ENCODE measurements at regions not wholly inside any gene's neighbourhood (a gene's known extent, or its start where the extent isn't known, plus 50 kb on each side); places are given as distances from the start of the nearest gene placed in this dataset.
A peak's percentile ranks its signal among the peaks of the same experiment; 100 is the strongest.
"Not testable (repeated sequence)": the region's sequence is repeated elsewhere in the genome, so short reads cannot be mapped to it uniquely, and the experiment has no call there.

DNA sequence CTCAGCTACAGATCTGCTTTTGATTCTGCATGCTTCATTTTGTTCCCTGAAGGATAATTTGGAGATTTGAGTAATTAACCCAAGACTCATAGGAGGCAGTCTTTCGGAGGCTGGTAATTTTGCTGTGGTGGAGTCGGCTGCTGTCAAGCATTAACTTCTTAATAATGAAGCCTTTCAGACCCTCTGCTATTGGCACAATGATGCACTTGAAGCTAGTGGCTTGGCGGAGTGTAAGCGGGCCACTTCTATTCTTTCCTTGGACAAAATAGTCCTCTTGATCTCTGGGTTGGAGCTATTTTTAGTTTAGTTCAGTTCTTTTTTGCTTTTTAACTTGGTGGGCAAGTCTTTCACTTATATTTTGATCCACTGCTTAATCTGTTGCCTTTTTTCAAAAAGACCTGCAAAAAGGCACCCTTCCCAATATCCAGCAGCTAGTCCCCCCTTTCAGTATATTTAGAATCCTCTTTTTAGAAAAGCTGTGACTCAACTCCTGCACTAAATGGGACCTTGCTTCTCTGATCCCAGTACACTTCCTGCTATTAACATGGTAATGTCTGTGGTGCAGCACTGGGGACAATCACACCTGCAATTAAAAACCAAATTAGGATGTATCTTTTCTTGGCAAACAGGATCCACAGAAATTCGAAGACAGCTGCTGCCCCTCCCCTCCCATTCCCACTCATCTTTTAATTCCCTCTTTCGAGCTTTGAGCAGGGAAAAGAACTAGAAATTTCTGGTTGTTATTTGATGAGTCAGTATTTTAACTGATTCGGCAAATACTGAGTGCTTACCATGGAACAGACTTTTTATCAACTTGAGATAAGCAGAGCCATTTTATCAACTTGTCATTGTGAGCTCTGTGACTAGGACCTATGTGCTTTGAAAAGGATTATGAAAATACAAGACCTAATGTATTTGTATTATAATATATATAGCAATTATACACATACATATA is 169.4 kb upstream of the ANKRD55 start:
- no peaks in the 10 kb centered on the region for H3K36me3 ChIP-seq
- no peaks in the 10 kb centered on the region for H3K4me1 ChIP-seq
- WGBS, 2 donors: 56 to 74% methylated on average over 7 of the region's 7 CpGs
- ATAC-seq (ENCODE audit: low FRiP score in 2 of 2): no peak
- no peaks in the 10 kb centered on the region for H3K27me3 ChIP-seq
- H3K4me3 ChIP-seq: no peak overlapping the region
- H3K9me3 ChIP-seq: no peaks in the 10 kb centered on the region
- no peak overlapping the region for H3K27ac ChIP-seq
- no peak for DNase-seq
- TF ChIP-seq, protein P1, sequence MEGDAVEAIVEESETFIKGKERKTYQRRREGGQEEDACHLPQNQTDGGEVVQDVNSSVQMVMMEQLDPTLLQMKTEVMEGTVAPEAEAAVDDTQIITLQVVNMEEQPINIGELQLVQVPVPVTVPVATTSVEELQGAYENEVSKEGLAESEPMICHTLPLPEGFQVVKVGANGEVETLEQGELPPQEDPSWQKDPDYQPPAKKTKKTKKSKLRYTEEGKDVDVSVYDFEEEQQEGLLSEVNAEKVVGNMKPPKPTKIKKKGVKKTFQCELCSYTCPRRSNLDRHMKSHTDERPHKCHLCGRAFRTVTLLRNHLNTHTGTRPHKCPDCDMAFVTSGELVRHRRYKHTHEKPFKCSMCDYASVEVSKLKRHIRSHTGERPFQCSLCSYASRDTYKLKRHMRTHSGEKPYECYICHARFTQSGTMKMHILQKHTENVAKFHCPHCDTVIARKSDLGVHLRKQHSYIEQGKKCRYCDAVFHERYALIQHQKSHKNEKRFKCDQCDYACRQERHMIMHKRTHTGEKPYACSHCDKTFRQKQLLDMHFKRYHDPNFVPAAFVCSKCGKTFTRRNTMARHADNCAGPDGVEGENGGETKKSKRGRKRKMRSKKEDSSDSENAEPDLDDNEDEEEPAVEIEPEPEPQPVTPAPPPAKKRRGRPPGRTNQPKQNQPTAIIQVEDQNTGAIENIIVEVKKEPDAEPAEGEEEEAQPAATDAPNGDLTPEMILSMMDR (IDR thresholded peaks at IDR 0.05): no peak
- TF ChIP-seq POLR2AphosphoS5 (IDR thresholded peaks at IDR 0.05) (no peak), POLR2A (IDR thresholded peaks at IDR 0.05) (no peak), EP300 (IDR thresholded peaks at IDR 0.05) (no peak)

DNA sequence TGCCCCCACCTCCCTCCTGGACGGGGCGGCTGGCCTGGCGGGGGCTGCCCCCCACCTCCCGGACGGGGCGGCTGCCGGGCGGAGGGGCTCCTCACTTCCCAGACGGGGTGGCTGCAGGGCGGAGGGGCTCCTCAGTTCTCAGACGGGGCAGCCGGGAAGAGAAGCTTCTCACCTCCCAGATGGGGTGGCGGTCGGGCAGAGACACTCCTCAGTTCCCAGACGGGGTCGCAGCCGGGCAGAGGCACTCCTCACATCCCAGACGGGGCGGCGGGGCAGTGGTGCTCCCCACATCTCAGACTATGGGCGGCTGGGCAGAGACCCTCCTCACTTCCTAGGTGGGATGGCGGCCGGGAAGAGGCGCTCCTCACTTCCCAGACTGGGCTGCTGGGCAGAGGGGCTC is 164.7 kb upstream of the ANKRD55 start:
- not testable (repeated sequence) for H3K36me3 ChIP-seq; H3K27ac ChIP-seq; H3K27me3 ChIP-seq; H3K4me1 ChIP-seq; H3K4me3 ChIP-seq; ATAC-seq (ENCODE audit: low FRiP score in 2 of 2)
- peaks cover 5 to 18% (median 10%) of the 10 kb centered on the region in 4 donors for H3K9me3 ChIP-seq
- WGBS, 2 donors: 97 to 98% methylated on average over 6 to 24 of the region's 24 CpGs
- DNase-seq: peak in 1 of 2 donors; percentile 65

DNA sequence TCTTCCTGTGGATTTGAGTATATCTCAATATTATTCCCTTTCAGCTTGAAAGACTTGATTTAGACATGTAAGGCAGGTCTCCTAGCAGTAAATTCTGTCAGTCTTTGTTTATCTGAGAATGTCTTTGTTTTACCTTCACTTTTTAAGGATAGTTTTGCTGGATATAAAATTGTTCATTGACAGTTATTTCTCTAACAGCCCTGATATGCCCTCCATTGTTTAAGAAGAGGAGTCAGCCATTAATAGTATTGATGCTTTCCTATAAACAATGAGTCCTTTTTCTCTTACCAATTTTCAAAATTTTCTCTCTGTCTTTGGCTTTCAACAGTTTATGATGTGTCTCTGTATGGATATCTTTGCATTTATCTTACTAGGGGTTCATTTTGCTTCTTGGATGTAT is 163.5 kb upstream of the ANKRD55 start:
- DNase-seq: no peak
- ATAC-seq (ENCODE audit: low FRiP score in 2 of 2): no peak
- Histone ChIP-seq H3K4me1 (no peaks in the 10 kb centered on the region), H3K27me3 (no peaks in the 10 kb centered on the region), H3K27ac (no peak overlapping the region), H3K9me3 (peaks cover 5 to 18% (median 10%) of the 10 kb centered on the region in 4 donors), H3K36me3 (no peaks in the 10 kb centered on the region), H3K4me3 (no peak overlapping the region)
- TF ChIP-seq, protein P1 (IDR thresholded peaks at IDR 0.05): no peak
- no peak for TF ChIP-seq EP300 (IDR thresholded peaks at IDR 0.05)

DNA sequence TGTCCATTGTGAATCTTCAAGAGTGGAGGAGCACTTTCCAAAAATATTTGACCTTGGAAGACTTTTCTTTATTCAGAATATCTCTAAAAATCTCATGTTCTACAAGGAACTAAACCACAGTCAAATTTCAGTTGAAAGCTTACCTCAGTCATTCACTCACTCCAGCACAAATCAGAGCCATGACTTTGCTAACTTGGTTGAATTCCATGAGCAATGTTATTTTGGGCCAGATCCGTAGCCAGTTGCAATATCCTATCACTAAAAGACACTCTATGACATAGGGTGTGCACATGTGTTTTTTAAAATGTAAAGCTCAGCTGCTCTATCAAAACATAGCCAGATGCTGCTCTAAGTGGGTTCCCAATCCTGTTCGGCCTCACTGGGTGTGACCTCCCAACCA is 156.1 kb upstream of the ANKRD55 start:
- no peaks in the 10 kb centered on the region for H3K4me1 ChIP-seq
- no peaks in the 10 kb centered on the region for H3K36me3 ChIP-seq
- WGBS, 2 donors: 80 to 93% methylated on average over 2 of the region's 2 CpGs
- H3K4me3 ChIP-seq: no peak overlapping the region
- no peak overlapping the region for H3K27ac ChIP-seq
- H3K27me3 ChIP-seq: no peaks in the 10 kb centered on the region
- DNase-seq (no peak), ATAC-seq (ENCODE audit: low FRiP score in 2 of 2) (no peak)
- no peaks in the 10 kb centered on the region for H3K9me3 ChIP-seq
- no peak for TF ChIP-seq POLR2AphosphoS5 (IDR thresholded peaks at IDR 0.05)
- TF ChIP-seq, protein P1 (IDR thresholded peaks at IDR 0.05): no peak
- no peak for TF ChIP-seq EP300 (IDR thresholded peaks at IDR 0.05)
- no peak for TF ChIP-seq POLR2A (IDR thresholded peaks at IDR 0.05)

DNA sequence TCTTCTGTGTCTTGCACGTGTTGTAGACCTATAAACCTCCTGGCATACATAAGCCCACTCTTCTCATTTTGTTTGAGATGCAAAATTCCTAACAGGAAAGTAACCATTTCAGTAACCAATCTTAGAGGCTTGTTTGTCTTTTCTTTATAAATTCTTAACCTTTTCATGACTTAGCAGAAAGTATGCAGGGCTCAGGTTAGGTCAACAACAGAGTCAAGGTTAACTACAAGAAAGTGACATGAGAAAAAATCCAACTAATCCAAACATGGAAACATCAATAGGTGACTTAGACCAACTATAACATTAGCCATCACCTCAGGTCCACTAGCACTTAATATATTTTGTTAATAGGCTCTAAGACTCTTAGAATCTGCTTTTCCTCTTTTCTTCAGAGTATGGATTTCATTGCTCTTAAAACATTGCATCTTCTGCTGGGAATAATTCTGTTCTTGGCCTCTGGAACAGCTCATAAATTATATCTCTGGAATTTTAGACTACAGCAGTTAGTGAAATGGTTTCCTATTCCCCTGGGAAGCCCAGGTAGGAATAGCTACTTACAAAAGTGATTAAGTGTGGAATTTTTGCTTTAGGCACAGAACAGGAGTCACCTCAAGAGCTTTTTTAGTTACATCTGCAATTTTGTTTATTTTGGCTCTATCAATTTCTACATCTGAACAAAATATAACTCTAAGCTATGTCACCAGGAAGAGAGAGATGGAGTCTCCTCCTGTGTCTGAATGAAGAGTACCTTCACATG is 155.3 kb upstream of the ANKRD55 start:
- WGBS, 2 donors: 79 to 93% methylated on average over 1 of the region's 1 CpG
- no peaks in the 10 kb centered on the region for H3K36me3 ChIP-seq
- H3K27me3 ChIP-seq: no peaks in the 10 kb centered on the region
- ATAC-seq (ENCODE audit: low FRiP score in 2 of 2) (no peak), DNase-seq (no peak)
- no peak overlapping the region for H3K4me3 ChIP-seq
- H3K27ac ChIP-seq: no peak overlapping the region
- no peaks in the 10 kb centered on the region for H3K4me1 ChIP-seq
- H3K9me3 ChIP-seq: no peaks in the 10 kb centered on the region
- no peak for TF ChIP-seq POLR2A (IDR thresholded peaks at IDR 0.05)
- no peak for TF ChIP-seq EP300 (IDR thresholded peaks at IDR 0.05)
- TF ChIP-seq POLR2AphosphoS5 (IDR thresholded peaks at IDR 0.05): no peak
- TF ChIP-seq, protein P1 (IDR thresholded peaks at IDR 0.05): no peak

All from upper lobe of left lung (tissue), 6 donors.